ENCODE measurements at regions not wholly inside any gene's neighbourhood (a gene's known extent, or its start where the extent isn't known, plus 50 kb on each side); places are given as distances from the start of the nearest gene placed in this dataset.

DNA sequence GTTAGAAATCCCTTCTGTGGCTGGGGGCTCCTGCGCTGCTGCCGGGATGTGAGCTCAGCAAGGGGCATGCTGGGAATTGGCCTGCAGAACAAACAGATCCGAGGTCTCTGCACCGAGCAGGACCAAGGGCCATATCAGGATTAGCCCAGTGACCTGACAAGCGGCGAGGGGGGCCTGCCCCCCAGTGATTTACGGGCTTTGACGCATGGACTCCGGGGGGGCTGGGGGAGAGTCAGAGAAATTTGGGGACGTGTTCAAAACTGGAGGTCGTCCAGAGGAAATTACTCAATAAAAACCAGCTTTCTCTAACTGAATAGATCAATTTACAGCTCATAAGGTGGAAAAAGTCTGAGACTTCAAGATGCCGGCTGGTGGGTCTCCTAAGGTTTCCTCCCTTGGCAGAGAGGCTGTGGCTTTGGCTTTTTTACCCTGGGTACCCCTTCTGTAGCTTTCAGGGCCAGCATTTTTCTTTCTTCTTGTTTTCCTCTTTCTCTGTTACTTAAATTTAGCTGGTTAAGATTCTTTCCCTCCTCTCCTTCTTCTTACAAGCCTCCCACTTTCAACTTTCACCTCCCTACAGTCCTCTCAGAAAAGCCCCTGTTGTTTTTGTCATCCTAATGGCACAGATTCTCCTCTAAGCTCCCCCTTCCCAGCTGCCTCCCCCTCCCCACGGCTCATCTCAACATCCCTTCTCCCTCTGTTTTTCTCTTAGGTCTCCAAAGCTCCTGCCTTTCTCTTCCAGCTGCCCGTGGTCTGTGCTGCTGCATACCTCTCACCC, 551.0 kb downstream of the CCDC171 start:
- peak in 1 of 2 donors; percentile 4 for DNase-seq
- no peak overlapping the region for H3K4me3 ChIP-seq (replicated peaks in 1 of 3)
- WGBS, 2 donors = 39 to 56% methylated on average over 13 to 14 of the region's 14 CpGs
- H3K36me3 ChIP-seq = no peaks in the 10 kb centered on the region
- no peak overlapping the region for H3K27ac ChIP-seq
- peaks cover 0 to 9% of the 10 kb centered on the region in 2 donors for H3K4me1 ChIP-seq
- no peaks in the 10 kb centered on the region for H3K27me3 ChIP-seq
- no peaks in the 10 kb centered on the region for H3K9me3 ChIP-seq
- intact Hi-C loops (cut with DNase I) = no loop called here
- no peak for TF ChIP-seq POLR2A (IDR thresholded peaks at IDR 0.05)
- TF ChIP-seq, protein P1, sequence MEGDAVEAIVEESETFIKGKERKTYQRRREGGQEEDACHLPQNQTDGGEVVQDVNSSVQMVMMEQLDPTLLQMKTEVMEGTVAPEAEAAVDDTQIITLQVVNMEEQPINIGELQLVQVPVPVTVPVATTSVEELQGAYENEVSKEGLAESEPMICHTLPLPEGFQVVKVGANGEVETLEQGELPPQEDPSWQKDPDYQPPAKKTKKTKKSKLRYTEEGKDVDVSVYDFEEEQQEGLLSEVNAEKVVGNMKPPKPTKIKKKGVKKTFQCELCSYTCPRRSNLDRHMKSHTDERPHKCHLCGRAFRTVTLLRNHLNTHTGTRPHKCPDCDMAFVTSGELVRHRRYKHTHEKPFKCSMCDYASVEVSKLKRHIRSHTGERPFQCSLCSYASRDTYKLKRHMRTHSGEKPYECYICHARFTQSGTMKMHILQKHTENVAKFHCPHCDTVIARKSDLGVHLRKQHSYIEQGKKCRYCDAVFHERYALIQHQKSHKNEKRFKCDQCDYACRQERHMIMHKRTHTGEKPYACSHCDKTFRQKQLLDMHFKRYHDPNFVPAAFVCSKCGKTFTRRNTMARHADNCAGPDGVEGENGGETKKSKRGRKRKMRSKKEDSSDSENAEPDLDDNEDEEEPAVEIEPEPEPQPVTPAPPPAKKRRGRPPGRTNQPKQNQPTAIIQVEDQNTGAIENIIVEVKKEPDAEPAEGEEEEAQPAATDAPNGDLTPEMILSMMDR (IDR thresholded peaks at IDR 0.05) = no peak

DNA sequence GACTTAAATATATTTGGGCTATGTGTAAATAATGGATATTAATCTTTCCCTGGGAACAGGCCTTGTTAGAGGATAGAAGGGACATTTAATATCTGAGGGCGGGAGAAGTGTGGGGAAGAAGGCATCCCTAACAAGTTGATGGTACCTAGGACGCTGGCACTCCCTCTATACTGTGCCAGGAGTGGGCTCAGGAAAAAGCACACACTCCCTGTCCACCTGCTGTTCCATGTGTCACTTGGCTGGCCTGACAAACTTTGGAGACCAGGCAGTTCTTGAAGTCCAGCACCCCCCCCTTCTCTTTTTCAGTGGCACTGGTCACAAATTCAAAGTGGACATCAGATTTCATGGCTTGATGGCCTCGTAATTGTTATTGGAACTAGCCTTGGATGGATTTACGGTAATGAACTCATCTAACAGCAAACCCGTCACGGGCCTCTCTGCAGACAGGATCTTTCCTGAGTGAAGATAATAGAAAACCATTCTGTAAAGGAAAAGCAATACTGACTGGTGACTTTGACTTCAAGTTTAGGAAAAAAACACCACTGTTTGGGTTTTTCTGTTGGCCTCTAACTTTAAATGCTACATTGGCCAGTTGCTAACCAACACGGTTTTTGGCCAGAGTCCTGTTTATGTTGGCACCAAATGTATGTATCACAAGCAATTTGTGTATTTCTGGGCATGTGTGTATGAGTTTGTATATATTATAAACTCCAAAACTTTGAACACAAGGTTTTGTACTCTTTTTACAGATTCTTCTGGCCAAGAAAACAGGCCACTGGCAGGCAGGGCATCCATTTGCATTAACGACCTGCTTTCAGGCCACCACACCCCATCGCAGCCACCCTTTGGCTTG, 552.6 kb downstream of the CCDC171 start:
- Histone ChIP-seq H3K4me1 (peaks cover 0 to 9% of the 10 kb centered on the region in 2 donors), H3K27me3 (no peaks in the 10 kb centered on the region), H3K27ac (no peak overlapping the region), H3K4me3 (replicated peaks in 1 of 3) (no peak overlapping the region), H3K9me3 (no peaks in the 10 kb centered on the region), H3K36me3 (no peaks in the 10 kb centered on the region)
- no peak for DNase-seq
- intact Hi-C loops (cut with DNase I) = no loop called here
- no peak for TF ChIP-seq POLR2A (IDR thresholded peaks at IDR 0.05)
- TF ChIP-seq, protein P1 (IDR thresholded peaks at IDR 0.05) = no peak
- WGBS, 2 donors = 80 to 85% methylated on average over 9 of the region's 9 CpGs

DNA sequence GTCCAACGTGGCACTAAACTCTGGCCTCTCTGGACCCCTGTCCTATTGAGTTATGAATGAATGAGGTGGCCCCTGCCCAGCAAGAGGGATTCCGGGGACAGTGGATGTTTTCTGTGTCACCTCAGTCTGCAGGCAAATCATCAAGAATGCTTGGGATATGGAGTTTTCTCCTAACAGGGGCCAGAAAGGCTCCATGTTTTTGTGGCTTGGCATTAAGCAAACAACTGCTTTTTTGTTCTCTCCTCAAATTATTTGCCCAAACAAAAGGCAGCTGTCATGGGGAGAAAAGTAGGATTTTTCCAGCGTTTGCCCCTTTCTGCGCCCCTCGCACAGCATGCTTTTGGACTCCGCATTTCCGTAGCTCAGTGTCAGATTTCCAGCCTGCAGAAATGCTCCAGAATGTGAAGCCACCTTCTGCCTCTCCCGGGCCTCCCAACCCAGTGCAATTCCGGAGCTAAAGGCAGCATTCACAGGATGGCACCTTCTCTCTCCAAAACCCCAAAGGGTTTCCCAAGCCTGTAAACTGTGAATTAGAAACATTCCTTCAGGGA, 553.3 kb downstream of the CCDC171 start:
- no peak for DNase-seq
- Histone ChIP-seq H3K27ac (no peak overlapping the region), H3K4me3 (replicated peaks in 1 of 3) (no peak overlapping the region), H3K9me3 (no peaks in the 10 kb centered on the region), H3K36me3 (no peaks in the 10 kb centered on the region), H3K27me3 (no peaks in the 10 kb centered on the region), H3K4me1 (peaks cover 0 to 9% of the 10 kb centered on the region in 2 donors)
- TF ChIP-seq POLR2A (IDR thresholded peaks at IDR 0.05) = no peak
- TF ChIP-seq, protein P1 (IDR thresholded peaks at IDR 0.05) = no peak
- intact Hi-C loops (cut with DNase I) = no loop called here
- 69 to 78% methylated on average over 9 of the region's 9 CpGs for WGBS, 2 donors

DNA sequence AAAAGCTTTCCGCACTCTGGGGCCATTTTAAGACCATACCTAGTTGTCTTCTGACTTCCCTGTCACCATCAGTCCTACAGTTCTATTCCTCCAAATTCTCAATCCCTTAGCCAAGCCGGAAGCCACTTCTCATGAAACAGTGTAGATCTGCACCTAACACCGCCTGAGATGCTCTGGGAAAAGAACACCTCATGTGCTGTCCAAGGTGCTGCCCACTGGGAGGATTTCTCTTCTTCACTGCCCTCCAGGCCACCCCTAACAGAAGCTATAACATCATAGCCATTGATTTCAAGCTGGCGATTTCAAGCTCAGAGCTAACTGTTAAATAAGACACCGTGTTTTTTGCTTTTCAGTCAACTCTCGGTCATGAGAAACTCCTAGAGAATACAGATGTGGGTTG, 559.3 kb downstream of the CCDC171 start:
- intact Hi-C loops (cut with DNase I) = no loop called here
- TF ChIP-seq, protein P1 (IDR thresholded peaks at IDR 0.05) = no peak
- no peak for TF ChIP-seq POLR2A (IDR thresholded peaks at IDR 0.05)
- peaks cover 3% of the 10 kb centered on the region for H3K9me3 ChIP-seq
- WGBS, 2 donors = 88 to 90% methylated on average over 6 of the region's 6 CpGs
- no peak overlapping the region for H3K27ac ChIP-seq
- no peak for DNase-seq
- no peak overlapping the region for H3K4me3 ChIP-seq (replicated peaks in 1 of 3)
- no peaks in the 10 kb centered on the region for H3K27me3 ChIP-seq
- H3K4me1 ChIP-seq = no peaks in the 10 kb centered on the region
- no peaks in the 10 kb centered on the region for H3K36me3 ChIP-seq
